ENCODE measurements at regions not wholly inside any gene's neighbourhood (a gene's known extent, or its start where the extent isn't known, plus 50 kb on each side); places are given as distances from the start of the nearest gene placed in this dataset.

DNA sequence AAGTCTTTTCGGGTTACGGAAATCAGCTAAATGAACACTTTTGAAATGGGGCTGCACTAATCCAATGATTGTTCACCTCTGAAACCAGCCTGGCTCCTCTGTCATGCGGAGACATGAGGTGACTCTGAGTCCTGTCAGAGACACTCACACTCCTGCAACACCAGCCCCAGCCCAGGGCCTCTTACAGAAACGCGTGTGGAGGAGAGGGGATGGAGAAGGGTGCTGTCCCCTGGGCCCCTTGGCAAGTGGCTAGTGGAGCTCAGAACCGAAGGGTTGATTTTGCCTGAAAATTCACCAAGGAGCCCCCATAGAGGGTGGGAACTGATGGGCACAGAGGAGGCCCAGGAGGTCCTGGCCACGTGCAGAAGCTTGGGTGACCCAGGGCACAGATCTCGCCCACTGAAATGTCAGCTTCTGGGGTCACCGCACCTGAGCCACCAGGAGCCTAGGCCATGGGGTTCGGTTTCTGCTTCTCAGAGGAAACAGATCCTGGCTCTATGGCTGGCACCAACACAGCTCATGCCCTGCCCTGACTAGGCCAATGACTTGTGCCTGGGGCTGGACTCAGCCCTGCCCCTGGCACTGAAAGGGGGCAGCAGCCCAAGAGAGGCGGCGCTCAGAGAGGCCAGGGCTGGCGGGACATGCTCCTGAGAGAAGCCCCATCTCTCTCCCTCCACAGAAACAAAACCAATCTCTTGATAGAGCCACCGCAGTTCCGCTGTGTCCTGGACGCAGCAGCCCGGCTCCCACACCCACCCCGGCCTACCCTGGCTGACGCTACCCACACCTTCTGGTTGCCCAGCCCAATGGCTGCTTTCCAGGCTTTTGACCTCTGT lies 144.7 kb downstream of the ERMARD start:
- no peak for DNase-seq (ENCODE audit: low read depth)

GRCh38 chr6:169895000-169895759 lies 143.8 kb downstream of the ERMARD start:
- no peak for DNase-seq (ENCODE audit: low read depth)

DNA sequence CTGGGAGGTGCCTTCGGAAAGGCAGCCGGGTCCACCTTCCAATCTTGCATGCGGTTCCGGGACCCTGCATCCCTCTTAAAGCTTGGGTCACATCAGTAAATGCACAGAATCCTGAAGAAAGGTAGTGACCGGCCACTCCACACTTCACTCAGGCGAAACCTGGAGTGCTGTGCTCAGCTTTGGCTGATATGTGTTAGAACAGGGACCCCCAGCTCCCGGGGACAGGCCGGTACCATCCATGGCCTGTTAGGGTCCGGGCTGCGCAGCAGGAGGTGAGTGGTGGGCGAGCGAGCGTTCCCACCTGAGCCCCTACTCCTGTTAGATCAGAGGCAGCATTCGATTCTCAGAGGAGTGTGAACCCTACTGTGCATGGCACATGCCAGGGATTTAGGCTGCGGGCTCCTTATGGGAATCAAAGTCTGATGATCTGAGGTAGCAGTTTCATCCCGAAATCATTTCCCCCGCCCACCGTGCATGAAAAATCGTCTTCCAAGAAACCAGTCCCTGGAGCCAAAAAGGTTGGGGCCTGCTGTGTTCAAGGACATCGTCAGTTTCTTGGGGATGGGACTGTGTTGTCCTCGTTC lies 143.0 kb downstream of the ERMARD start:
- DNase-seq (ENCODE audit: low read depth), result no peak

- DNase-seq (ENCODE audit: low read depth), result no peak
Observed at GRCh38 chr6:169893624-169894023, 142.2 kb downstream of the ERMARD start.

GRCh38 chr6:169891846-169892245 lies 140.4 kb downstream of the ERMARD start:
- DNase-seq (ENCODE audit: low read depth), result no peak

GRCh38 chr6:169891421-169891820 lies 140.0 kb downstream of the ERMARD start:
- DNase-seq (ENCODE audit: low read depth), result no peak

DNA sequence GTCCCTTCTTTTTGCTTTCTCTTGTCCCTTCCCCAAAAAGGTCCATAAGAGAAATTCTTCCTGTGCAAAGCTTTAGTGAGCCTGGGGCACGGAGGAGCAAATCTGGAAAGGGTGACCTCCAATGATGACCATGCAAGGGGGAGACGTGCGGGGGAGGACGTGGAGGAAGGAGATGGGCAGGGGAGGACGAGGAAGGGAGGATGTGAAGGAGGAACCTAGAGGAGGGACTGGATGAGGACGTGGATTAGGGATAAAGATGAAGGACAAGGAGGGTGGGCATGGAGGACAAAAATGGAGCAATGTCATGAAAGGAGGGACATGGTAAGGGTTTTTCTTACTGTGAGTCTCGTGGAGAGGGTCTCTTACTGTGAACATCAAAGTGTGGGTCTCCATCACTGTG lies 139.5 kb downstream of the ERMARD start:
- DNase-seq (ENCODE audit: low read depth), result no peak

DNA sequence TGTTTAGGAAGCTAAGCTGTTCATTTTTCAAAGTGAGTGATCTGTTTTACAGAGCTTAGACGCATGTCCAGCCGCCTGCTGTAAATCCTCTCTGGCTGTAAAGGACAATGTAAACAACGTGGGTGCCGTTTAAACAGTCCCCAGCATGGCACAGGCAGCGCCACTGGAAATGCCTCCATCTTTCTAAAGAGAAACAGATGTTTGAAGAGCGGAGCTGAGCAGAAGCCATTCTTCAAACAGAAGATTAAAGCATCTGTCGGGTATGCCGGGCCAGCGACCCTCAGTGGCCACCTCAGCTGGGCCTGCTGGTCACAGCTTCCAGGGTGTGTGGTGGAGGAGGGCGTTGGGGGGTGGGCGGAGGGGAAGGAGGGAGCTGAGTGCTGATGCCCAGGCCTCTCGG lies 138.6 kb downstream of the ERMARD start:
- DNase-seq (ENCODE audit: low read depth), result no peak

DNA sequence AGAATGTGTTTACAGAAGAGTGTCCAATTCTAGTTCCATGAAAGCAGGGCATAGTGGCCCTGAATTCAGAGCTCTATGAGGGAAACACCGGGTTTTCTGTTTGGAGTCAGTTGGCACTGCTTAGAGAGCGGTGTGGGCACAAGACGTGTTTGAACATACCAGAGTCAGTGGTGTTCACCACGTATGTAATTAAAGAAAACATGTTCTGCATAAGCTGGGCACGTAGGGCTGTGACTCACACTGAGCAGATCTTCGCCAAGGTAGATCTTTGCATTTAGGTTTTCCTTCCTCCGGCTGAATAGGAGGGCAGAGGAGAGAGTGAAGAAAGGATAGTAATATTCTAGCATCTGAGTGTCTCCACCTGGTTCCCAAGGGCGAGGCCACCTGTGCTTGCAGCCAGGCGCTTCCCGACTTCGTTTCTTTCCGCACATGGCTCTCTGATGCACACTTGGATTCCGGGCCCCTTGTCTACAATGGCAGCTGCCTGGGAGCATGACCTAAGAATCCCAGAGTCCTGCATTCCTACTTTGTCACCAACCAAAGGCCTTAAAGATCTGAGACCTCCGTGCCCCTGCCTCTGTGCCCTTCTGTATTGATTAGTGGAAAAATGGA lies 136.2 kb downstream of the ERMARD start:
- DNase-seq (ENCODE audit: low read depth), result no peak

DNA sequence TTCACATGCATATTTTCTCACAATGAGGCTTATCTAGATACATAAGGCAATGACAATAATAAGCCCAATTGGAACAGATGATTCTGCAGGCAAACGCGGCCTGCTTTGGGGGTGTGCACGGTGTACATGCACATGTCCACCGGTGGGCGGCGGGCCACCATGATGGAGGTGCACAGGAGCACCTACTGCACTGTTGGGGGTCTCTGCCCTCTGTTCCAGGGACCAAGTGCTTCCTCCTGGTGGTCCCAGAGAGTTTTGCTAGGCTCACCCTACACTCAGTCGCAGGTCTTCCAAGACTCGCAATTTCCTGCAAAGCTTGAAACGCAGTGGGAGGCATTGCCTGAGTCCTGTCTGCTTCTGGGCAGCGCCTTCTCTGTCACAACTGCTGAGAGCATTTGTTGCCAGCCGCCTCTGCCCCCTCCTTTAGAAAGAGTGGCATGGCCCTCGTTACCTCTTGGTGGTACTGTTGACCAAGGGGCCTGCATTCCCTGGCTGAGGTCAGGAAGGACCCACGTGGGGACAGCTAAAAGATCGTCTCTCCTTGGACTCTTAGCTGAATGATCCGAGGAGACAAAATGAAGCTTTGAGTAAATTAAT lies 135.3 kb downstream of the ERMARD start:
- DNase-seq (ENCODE audit: low read depth), result no peak

DNA sequence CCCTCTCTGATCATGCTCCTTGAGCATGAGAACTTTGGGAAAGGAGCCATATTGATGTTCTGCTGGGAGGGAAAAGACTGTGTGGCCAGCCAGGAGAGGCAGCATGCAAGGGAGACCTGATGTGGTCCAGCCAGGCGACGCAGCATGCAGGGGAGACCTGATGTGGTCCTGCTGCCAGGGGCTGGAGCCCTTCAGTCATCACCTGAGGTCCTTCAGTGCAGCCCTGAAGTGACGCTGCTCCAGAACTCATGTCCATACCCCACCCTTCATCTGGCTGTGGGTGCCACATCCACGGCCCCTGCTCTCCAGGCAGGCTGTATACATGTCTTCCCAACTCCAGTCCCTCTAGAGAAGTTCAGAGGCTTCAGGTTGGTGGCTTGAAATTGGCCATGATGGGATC lies 134.4 kb downstream of the ERMARD start:
- no peak for DNase-seq (ENCODE audit: low read depth)

DNA sequence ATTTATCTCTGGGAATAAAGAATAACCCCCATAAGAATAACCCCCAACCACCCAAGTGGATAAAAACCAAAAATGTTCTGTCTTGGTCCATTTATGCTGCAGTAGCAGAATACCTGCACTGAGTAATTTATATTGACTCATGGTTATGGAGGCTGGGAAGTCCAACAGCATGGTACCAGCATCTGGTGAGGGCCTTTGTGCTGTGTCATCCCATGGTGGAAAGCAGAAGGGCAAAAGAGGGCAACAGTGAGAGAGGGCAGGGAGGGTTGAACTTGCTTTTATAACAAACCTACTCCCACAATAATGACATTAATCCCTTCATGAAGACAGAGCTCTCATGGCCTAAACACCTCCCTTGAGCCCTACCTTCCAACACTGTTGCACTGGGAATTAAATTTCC lies 133.7 kb downstream of the ERMARD start:
- DNase-seq (ENCODE audit: low read depth), result no peak

GRCh38 chr6:169884158-169884557 lies 132.7 kb downstream of the ERMARD start:
- no peak for DNase-seq (ENCODE audit: low read depth)

GRCh38 chr6:169883316-169883715 lies 131.9 kb downstream of the ERMARD start:
- no peak for DNase-seq (ENCODE audit: low read depth)

GRCh38 chr6:169881976-169882375 lies 130.6 kb downstream of the ERMARD start:
- DNase-seq (ENCODE audit: low read depth), result no peak

GRCh38 chr6:169881398-169881797 lies 130.0 kb downstream of the ERMARD start:
- DNase-seq (ENCODE audit: low read depth), result no peak

GRCh38 chr6:169880516-169880915 lies 129.1 kb downstream of the ERMARD start:
- DNase-seq (ENCODE audit: low read depth), result no peak

DNA sequence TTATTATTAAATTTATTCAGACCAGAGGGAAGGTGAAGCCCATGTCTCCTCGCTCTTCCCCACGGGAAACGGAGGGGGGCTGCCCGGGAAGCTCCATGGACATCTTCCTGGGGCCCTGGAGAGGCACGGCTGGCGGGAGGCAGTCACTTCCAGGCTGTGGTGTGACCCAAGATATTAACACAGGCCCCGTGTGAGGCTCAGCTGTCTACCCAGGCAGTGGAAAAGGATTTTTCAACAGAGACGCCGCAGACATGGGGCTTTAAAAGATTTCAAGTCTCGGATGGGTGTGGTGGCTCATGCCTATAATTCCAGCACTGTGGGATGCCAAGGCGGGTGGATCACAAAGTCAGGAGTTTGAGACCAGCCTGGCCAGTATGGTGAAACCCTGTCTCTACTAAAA lies 117.9 kb downstream of the ERMARD start:
- DNase-seq (ENCODE audit: low read depth), result no peak

- DNase-seq (ENCODE audit: low read depth), result no peak
Observed at GRCh38 chr6:169868458-169868857, 117.0 kb downstream of the ERMARD start.

- DNase-seq (ENCODE audit: low read depth), result no peak
Observed at GRCh38 chr6:169867751-169868191, 116.3 kb downstream of the ERMARD start.

- DNase-seq (ENCODE audit: low read depth), result no peak
Observed at GRCh38 chr6:169866668-169867521, 115.5 kb downstream of the ERMARD start.

All from M059J (cell line).